HepG2 (cell line): ENCODE measurements at regions not wholly inside any gene's neighbourhood (a gene's known extent, or its start where the extent isn't known, plus 50 kb on each side); places are given as distances from the start of the nearest gene placed in this dataset.

Experiments used
- ATAC-seq: fragments of 200-7000 bp; cut with Tn5 transposase; 3 replicates; pipeline ENCODE4 v1.9.1; 2020; ENCODE audit warnings: mild to moderate bottlenecking, moderate library complexity
- BruUV-seq: library from RNA; stranded (reverse); fragments of 400-500 nt; replicated peaks from 2 replicates; lab custom pipeline; 2021; lab: Mats Ljungman, UMichigan
- CTCF ChIA-PET: fragments of 300-600 bp; formaldehyde crosslinking; extraction: SDS; loops from one replicate; lab custom pipeline; 2021; ENCODE audit warnings: low total read pairs, inconsistent platforms, low intra/inter-chr PET ratio; lab: Yijun Ruan, JAX
- POLR2A ChIA-PET: fragments of 350-600 bp; sonication (Branson Sonifier 250); formaldehyde crosslinking; loops from one replicate; lab custom pipeline; 2020; ENCODE audit warnings: antibody characterized with exemption, inconsistent platforms; lab: Yijun Ruan, JAX
- DNase-seq: peaks from one replicate; pipeline ENCODE4 v3.0.0-alpha.2; 2015; ENCODE audit warnings: low spot score
- FAIRE-seq: peaks from 3 replicates; lab custom pipeline; 2011; peaks lifted over from hg19 to GRCh38; lab: Jason Lieb, UNC
- H2AFZ ChIP-seq: one replicate; pipeline ENCODE4 v1.6.1; 2011; ENCODE audit warnings: low read length, inconsistent platforms
- H3K27ac ChIP-seq: fragments of 300-600 bp; 3 replicates; pipeline ENCODE4 v1.8.0; 2011; ENCODE audit warnings: mixed run types, mild to moderate bottlenecking, mixed read lengths, low read length, inconsistent platforms; ENCODE audit not compliant: insufficient read depth; ENCODE audit errors: extremely low read length
- H3K27me3 ChIP-seq, 2 experiments: fragments of 200-600 bp in 1 of 2; 2 replicates in 1 of 2; 3 replicates in 1 of 2; pipeline versions ENCODE4 v1.6.0 to v1.8.0; 2011; ENCODE audit warnings: low read length in 2 of 2, mild to moderate bottlenecking in 2 of 2, moderate library complexity in 2 of 2, inconsistent platforms in 1 of 2; ENCODE audit not compliant: insufficient read depth in 2 of 2, control insufficient read depth in 1 of 2
- H3K36me3 ChIP-seq, 2 experiments: fragments of 200-600 bp in 1 of 2; replicated peaks in 1 of 2; 2 replicates in 1 of 2; 3 replicates in 1 of 2; pipeline versions ENCODE4 v1.5.1 to v1.8.0; 2011; ENCODE audit warnings: low read length in 2 of 2, inconsistent platforms in 1 of 2; ENCODE audit not compliant: insufficient read depth in 2 of 2, control insufficient read depth in 1 of 2
- H3K4me1 ChIP-seq: 2 replicates; pipeline ENCODE4 v1.5.1; 2012; ENCODE audit warnings: low read length, inconsistent platforms; ENCODE audit not compliant: insufficient read depth
- H3K4me2 ChIP-seq: 2 replicates; pipeline ENCODE4 v1.6.0; 2011; ENCODE audit warnings: low read depth, low read length, inconsistent platforms
- H3K4me3 ChIP-seq, 3 experiments: fragments of 200-600 bp in 1 of 3; sonication (generic), shearing (Covaris generic) in 1 of 3; replicated peaks in 1 of 3; 2 replicates each; pipeline ENCODE4 v1.5.1; 2011 to 2016; ENCODE audit warnings: low read length in 3 of 3, inconsistent platforms in 2 of 3, low read depth in 2 of 3, mild to moderate bottlenecking in 2 of 3, control low read depth in 1 of 3, mixed read lengths in 1 of 3; ENCODE audit not compliant: insufficient read depth in 1 of 3
- H3K79me2 ChIP-seq: one replicate; pipeline ENCODE4 v1.6.1; 2011; ENCODE audit warnings: low read length, inconsistent platforms; ENCODE audit not compliant: insufficient read depth
- H3K9ac ChIP-seq: 2 replicates; pipeline ENCODE4 v1.6.0; 2011; ENCODE audit warnings: mild to moderate bottlenecking, low read depth, low read length, inconsistent platforms; ENCODE audit not compliant: insufficient read depth
- H3K9me3 ChIP-seq: 2 replicates; pipeline ENCODE4 v1.5.1; 2012; ENCODE audit warnings: mild to moderate bottlenecking, low read length
- H4K20me1 ChIP-seq: 2 replicates; pipeline ENCODE4 v1.6.0; 2011; ENCODE audit warnings: inconsistent platforms, mild to moderate bottlenecking, low read length, moderate library complexity; ENCODE audit not compliant: insufficient read depth
- HDAC6 ChIP-seq: fragments of 200-600 bp; sonication (generic); IDR thresholded peaks from 2 replicates; pipeline ENCODE4 v1.7.0; 2017; ENCODE audit warnings: mild to moderate bottlenecking, antibody characterized with exemption, low read length, low read depth
- HNRNPK ChIP-seq: fragments of 200-400 bp; formaldehyde crosslinking; IDR thresholded peaks from 2 replicates; pipeline ENCODE4 v1.6.1; 2018; ENCODE audit warnings: low read length, low read depth, moderate library complexity, mild to moderate bottlenecking; ENCODE audit not compliant: poor library complexity, severe bottlenecking
- MAFG ChIP-seq: sonication (generic); formaldehyde crosslinking; IDR thresholded peaks from 2 replicates; pipeline ENCODE4 v1.5.1; 2020; ENCODE audit warnings: mild to moderate bottlenecking, missing genetic modification reagents
- PCBP1 ChIP-seq: fragments of 200-400 bp; formaldehyde crosslinking; IDR thresholded peaks from 2 replicates; pipeline ENCODE4 v1.6.1; 2017; ENCODE audit warnings: mild to moderate bottlenecking, low read depth, low read length, borderline replicate concordance
- PRPF4 ChIP-seq: fragments of 200-400 bp; formaldehyde crosslinking; IDR thresholded peaks from 2 replicates; pipeline ENCODE4 v1.6.1; 2016; ENCODE audit warnings: low read length, low read depth; ENCODE audit not compliant: poor library complexity, severe bottlenecking
- TCF12 ChIP-seq, 2 experiments: fragments of 450-650 bp in 1 of 2; sonication (generic) in 1 of 2; formaldehyde crosslinking in 1 of 2; IDR thresholded peaks; 2 replicates each; pipeline versions ENCODE4 v1.6.1 to v1.8.0; 2017 to 2022; ENCODE audit warnings: antibody characterized with exemption in 1 of 2, mild to moderate bottlenecking in 1 of 2, missing genetic modification reagents in 1 of 2, moderate library complexity in 1 of 2
- TEAD3 ChIP-seq: optimal IDR thresholded peaks from 2 replicates; pipeline ENCODE3; 2016; ENCODE audit warnings: borderline replicate concordance
- ZFY ChIP-seq: sonication (generic); formaldehyde crosslinking; IDR thresholded peaks from 2 replicates; pipeline ENCODE4 v1.4.0; 2020; ENCODE audit warnings: missing genetic modification reagents
- ZNF552 ChIP-seq: sonication (generic); formaldehyde crosslinking; IDR thresholded peaks from 2 replicates; pipeline ENCODE4 v1.9.0; 2022; ENCODE audit warnings: missing genetic modification reagents, mild to moderate bottlenecking, borderline replicate concordance
- ZNF567 ChIP-seq: sonication (generic); formaldehyde crosslinking; IDR thresholded peaks from 2 replicates; pipeline ENCODE4 v1.8.1; 2023; ENCODE audit warnings: mild to moderate bottlenecking, missing genetic modification reagents, borderline replicate concordance
- ZNF746 ChIP-seq: sonication (generic); formaldehyde crosslinking; IDR thresholded peaks from 2 replicates; pipeline ENCODE4 v1.8.0; 2022; ENCODE audit warnings: mild to moderate bottlenecking, missing genetic modification reagents
- WGBS: methylation state at CpG from one replicate; pipeline ENCODE4 v1.1.6; 2017; ENCODE audit warnings: low lambda C conversion rate; 5-methylcytosine and 5-hydroxymethylcytosine counted together
- in situ Hi-C: cut with HindIII; loops from 2 replicates; pipeline ENCODE4 v1.10.0; 2017; ENCODE audit warnings: low pct_unique_long_range_greater_than_20kb; ENCODE audit not compliant: extremely low pct_ligation_motif_present
- intact Hi-C: fragments of 100-400 bp; cut with micrococcal nuclease; formaldehyde crosslinking; loops from one replicate; pipeline ENCODE4 v1.10.0; 2022; ENCODE audit not compliant: unreplicated experiment
- TF ChIP-seq, protein P1 (sequence below): sonication (generic); formaldehyde crosslinking; IDR thresholded peaks from 2 replicates; pipeline ENCODE4 v1.5.1; 2020; ENCODE audit warnings: mild to moderate bottlenecking, missing genetic modification reagents

- H4K20me1 ChIP-seq: no peaks in the 10 kb centered on the region
- TF ChIP-seq, protein P1, sequence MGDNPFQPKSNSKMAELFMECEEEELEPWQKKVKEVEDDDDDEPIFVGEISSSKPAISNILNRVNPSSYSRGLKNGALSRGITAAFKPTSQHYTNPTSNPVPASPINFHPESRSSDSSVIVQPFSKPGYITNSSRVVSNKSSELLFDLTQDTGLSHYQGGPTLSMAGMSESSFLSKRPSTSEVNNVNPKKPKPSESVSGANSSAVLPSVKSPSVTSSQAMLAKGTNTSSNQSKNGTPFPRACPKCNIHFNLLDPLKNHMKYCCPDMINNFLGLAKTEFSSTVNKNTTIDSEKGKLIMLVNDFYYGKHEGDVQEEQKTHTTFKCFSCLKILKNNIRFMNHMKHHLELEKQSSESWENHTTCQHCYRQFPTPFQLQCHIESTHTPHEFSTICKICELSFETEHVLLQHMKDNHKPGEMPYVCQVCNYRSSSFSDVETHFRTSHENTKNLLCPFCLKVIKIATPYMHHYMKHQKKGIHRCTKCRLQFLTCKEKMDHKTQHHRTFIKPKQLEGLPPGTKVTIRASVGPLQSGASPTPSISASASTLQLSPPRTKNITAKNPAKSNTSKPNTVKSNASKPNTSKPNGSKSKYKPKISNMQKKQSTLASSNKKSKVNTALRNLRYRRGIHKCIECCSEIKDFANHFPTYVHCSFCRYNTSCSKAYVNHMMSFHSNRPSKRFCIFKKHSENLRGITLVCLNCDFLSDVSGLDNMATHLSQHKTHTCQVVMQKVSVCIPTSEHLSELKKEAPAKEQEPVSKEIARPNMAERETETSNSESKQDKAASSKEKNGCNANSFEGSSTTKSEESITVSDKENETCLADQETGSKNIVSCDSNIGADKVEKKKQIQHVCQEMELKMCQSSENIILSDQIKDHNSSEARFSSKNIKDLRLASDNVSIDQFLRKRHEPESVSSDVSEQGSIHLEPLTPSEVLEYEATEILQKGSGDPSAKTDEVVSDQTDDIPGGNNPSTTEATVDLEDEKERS: no peak
- no peak for TF ChIP-seq HNRNPK
- TF ChIP-seq, all 625 proteins: peak for 0
- no TSS peak for BruUV-seq
- Histone ChIP-seq H3K4me1 (no peaks in the 10 kb centered on the region), H3K9ac (no peak overlapping the region), H3K4me3 (no peak overlapping the region), H3K79me2 (no peaks in the 10 kb centered on the region), H3K36me3 (no peaks in the 10 kb centered on the region), H3K9me3 (0 out of 2 replicates have a peak, but pooled peaks cover 8% of the 10 kb centered on the region), H2AFZ (no peak overlapping the region), H3K4me2 (no peak overlapping the region), H3K27ac (no peak overlapping the region), H3K27me3 (no peaks in the 10 kb centered on the region; a peak in 1 of 5 replicates)
- intact Hi-C loops (no loop called here), in situ Hi-C loops (no loop called here)
- ATAC-seq: no peak
- POLR2A ChIA-PET: no interaction called here
- CTCF ChIA-PET: no interaction called here
- FAIRE-seq: no peak
- DNase-seq: no peak
- 2% methylated on average over 2 of the region's 2 CpGs for WGBS
Measured at GRCh38 chr2:133733901-133734255, 165.6 kb upstream of the NCKAP5 start.

- whole genome bisulfite sequencing: 17% methylated on average over 3 of the region's 3 CpGs
- Histone ChIP-seq H4K20me1 (no peaks in the 10 kb centered on the region), H2AFZ (no peak overlapping the region), H3K9ac (no peak overlapping the region), H3K4me3 (no peak overlapping the region), H3K79me2 (no peaks in the 10 kb centered on the region), H3K4me2 (no peak overlapping the region), H3K4me1 (no peaks in the 10 kb centered on the region), H3K27me3 (no peaks in the 10 kb centered on the region; a peak in 1 of 5 replicates), H3K27ac (no peak overlapping the region), H3K36me3 (no peaks in the 10 kb centered on the region), H3K9me3 (0 out of 2 replicates have a peak, but pooled peaks cover 8% of the 10 kb centered on the region)
- ATAC-seq: no peak
- no TSS peak for BruUV-seq
- POLR2A ChIA-PET: no interaction called here
- intact Hi-C loops: no loop called here
- CTCF ChIA-PET: no interaction called here
- in situ Hi-C loops: no loop called here
- no peak for DNase-seq
- FAIRE-seq: no peak
- TF ChIP-seq TEAD3 (CRISPR knock-in tag): no peak
- TF ChIP-seq PRPF4: no peak
- TF ChIP-seq PCBP1: no peak
- no peak for TF ChIP-seq ZNF746 (CRISPR knock-in tag)
- no peak for TF ChIP-seq ZNF552 (CRISPR knock-in tag)
- no peak for TF ChIP-seq HDAC6
- no peak for TF ChIP-seq ZFY (CRISPR knock-in tag)
- no peak for TF ChIP-seq MAFG (CRISPR knock-in tag)
- TF ChIP-seq ZNF567 (CRISPR knock-in tag): no peak
- TF ChIP-seq TCF12 (IDR thresholded peaks at IDR 0.05): no peak
- TF ChIP-seq TCF12 (CRISPR knock-in tag; IDR thresholded peaks at IDR 0.05): no peak
Measured at GRCh38 chr2:133734716-133735495, 166.6 kb upstream of the NCKAP5 start.
